Gastrocnemius medialis (tissue), 4 donors: ENCODE measurements at regions not wholly inside any gene's neighbourhood (a gene's known extent, or its start where the extent isn't known, plus 50 kb on each side); places are given as distances from the start of the nearest gene placed in this dataset.

ENCODE experiments used
- POLR2A ChIP-seq, 2 donors: fragments of 450-650 bp; IDR thresholded peaks; one replicate each; pipeline ENCODE4 v1.6.1; 2017; ENCODE audit warnings: antibody characterized with exemption in 2 of 2, mild to moderate bottlenecking in 2 of 2, moderate library complexity in 2 of 2
- TF ChIP-seq, protein P1 (sequence below), 5 experiments: fragments of 450-650 bp in 3 of 5; fragments of 200-600 bp in 2 of 5; sonication (generic) in 2 of 5; IDR thresholded peaks in 4 of 5; conservative IDR thresholded peaks in 1 of 5; 1 replicate in 4 of 5; 2 replicates in 1 of 5; pipeline ENCODE4 v1.5.1; 2016 to 2019; ENCODE audit warnings: antibody characterized with exemption in 5 of 5, mild to moderate bottlenecking in 3 of 5, moderate library complexity in 3 of 5

DNA sequence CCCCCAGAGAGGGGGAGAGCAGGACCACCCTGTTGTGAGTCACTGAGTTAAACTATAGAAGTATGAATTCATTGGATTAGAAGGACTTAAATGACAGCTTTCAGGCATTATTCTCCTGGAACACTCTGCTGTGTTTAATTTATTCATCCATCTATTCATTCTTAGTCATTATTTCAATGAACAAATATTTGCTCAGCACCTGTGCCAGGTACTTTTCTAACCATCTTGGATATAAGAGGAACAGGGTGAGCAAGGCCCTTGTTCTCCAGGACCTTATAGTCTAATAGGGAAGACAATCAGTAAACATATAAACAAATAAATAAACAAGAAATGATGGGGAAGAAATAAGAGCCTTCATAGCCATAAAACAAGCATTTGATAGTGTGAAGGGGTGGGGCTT is 483.9 kb upstream of the BRINP1 start:
- TF ChIP-seq, protein P1, sequence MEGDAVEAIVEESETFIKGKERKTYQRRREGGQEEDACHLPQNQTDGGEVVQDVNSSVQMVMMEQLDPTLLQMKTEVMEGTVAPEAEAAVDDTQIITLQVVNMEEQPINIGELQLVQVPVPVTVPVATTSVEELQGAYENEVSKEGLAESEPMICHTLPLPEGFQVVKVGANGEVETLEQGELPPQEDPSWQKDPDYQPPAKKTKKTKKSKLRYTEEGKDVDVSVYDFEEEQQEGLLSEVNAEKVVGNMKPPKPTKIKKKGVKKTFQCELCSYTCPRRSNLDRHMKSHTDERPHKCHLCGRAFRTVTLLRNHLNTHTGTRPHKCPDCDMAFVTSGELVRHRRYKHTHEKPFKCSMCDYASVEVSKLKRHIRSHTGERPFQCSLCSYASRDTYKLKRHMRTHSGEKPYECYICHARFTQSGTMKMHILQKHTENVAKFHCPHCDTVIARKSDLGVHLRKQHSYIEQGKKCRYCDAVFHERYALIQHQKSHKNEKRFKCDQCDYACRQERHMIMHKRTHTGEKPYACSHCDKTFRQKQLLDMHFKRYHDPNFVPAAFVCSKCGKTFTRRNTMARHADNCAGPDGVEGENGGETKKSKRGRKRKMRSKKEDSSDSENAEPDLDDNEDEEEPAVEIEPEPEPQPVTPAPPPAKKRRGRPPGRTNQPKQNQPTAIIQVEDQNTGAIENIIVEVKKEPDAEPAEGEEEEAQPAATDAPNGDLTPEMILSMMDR (IDR thresholded peaks at IDR 0.05 in 4 of 5, conservative IDR thresholded peaks at IDR 0.05 in 1 of 5): no peak
- TF ChIP-seq POLR2A (IDR thresholded peaks at IDR 0.05): no peak
